Neuronal stem cell (in vitro differentiated cells): ENCODE measurements at regions not wholly inside any gene's neighbourhood (a gene's known extent, or its start where the extent isn't known, plus 50 kb on each side); places are given as distances from the start of the nearest gene placed in this dataset.
A peak's percentile ranks its signal among the peaks of the same experiment; 100 is the strongest.

Experiments
- DNase-seq: peaks from one replicate; pipeline ENCODE4 v3.0.0-alpha.2; 2013; ENCODE audit warnings: low spot score
- H2AFZ ChIP-seq: one replicate; pipeline ENCODE4 v1.6.1; 2013; ENCODE audit warnings: mild to moderate bottlenecking, low read length, inconsistent platforms
- H2AK5ac ChIP-seq: 2 replicates; pipeline ENCODE4 v1.6.1; 2013; ENCODE audit warnings: low read depth, mild to moderate bottlenecking, inconsistent platforms, low read length, moderate library complexity, mixed read lengths
- H2BK120ac ChIP-seq: 2 replicates; pipeline ENCODE4 v1.6.1; 2013; ENCODE audit warnings: low read depth, mild to moderate bottlenecking, inconsistent platforms, low read length, moderate library complexity, mixed read lengths
- H2BK12ac ChIP-seq: one replicate; pipeline ENCODE4 v1.6.1; 2013; ENCODE audit warnings: low read length, inconsistent platforms
- H2BK15ac ChIP-seq: 2 replicates; pipeline ENCODE4 v1.6.1; 2013; ENCODE audit warnings: mild to moderate bottlenecking, low read length, inconsistent platforms, mixed read lengths
- H2BK5ac ChIP-seq: one replicate; pipeline ENCODE4 v1.6.1; 2013; ENCODE audit warnings: inconsistent platforms, mild to moderate bottlenecking, low read length, moderate library complexity
- H3K14ac ChIP-seq: one replicate; pipeline ENCODE4 v1.6.1; 2013; ENCODE audit warnings: low read length, inconsistent platforms
- H3K18ac ChIP-seq: 2 replicates; pipeline ENCODE4 v1.6.1; 2013; ENCODE audit warnings: low read length, inconsistent platforms
- H3K23ac ChIP-seq: 2 replicates; pipeline ENCODE4 v1.6.1; 2013; ENCODE audit warnings: low read depth, mild to moderate bottlenecking, mixed read lengths, low read length, inconsistent platforms; ENCODE audit not compliant: poor library complexity
- H3K27ac ChIP-seq: replicated peaks from 3 replicates; pipeline ENCODE4 v1.5.1; 2013; ENCODE audit warnings: low read length, inconsistent platforms
- H3K27me3 ChIP-seq, 3 experiments: 2 replicates each; pipeline ENCODE4 v1.6.1; 2013; ENCODE audit warnings: low read length in 3 of 3, mild to moderate bottlenecking in 2 of 3, inconsistent platforms in 1 of 3, low read depth in 1 of 3, mixed read lengths in 1 of 3, moderate library complexity in 1 of 3; ENCODE audit not compliant: control insufficient read depth in 3 of 3, insufficient read depth in 3 of 3
- H3K36me3 ChIP-seq, 2 donors: replicated peaks in 1 of 2; 2 replicates each; pipeline ENCODE4 v1.6.1; 2013; ENCODE audit warnings: low read length in 2 of 2; ENCODE audit not compliant: control insufficient read depth in 2 of 2, insufficient read depth in 2 of 2
- H3K4ac ChIP-seq: 2 replicates; pipeline ENCODE4 v1.6.1; 2013; ENCODE audit warnings: inconsistent platforms, mild to moderate bottlenecking, low read length, moderate library complexity
- H3K4me1 ChIP-seq, 2 donors: 1 replicate in 1 of 2; 2 replicates in 1 of 2; pipeline ENCODE4 v1.6.1; 2013; ENCODE audit warnings: low read length in 2 of 2, low read depth in 1 of 2; ENCODE audit not compliant: control insufficient read depth in 2 of 2, insufficient read depth in 1 of 2
- H3K4me2 ChIP-seq: one replicate; pipeline ENCODE4 v1.6.1; 2013; ENCODE audit warnings: mild to moderate bottlenecking, low read length, inconsistent platforms; ENCODE audit not compliant: insufficient read depth, poor library complexity, severe bottlenecking
- H3K4me3 ChIP-seq, 2 donors: 2 replicates each; pipeline ENCODE4 v1.5.1; 2013; ENCODE audit warnings: low read length in 2 of 2, mild to moderate bottlenecking in 2 of 2, inconsistent platforms in 1 of 2, moderate library complexity in 1 of 2
- H3K79me1 ChIP-seq: one replicate; pipeline ENCODE4 v1.6.1; 2013; ENCODE audit warnings: low read depth, mild to moderate bottlenecking, inconsistent platforms, low read length, moderate library complexity
- H3K9ac ChIP-seq: one replicate; pipeline ENCODE4 v1.6.1; 2013; ENCODE audit warnings: mild to moderate bottlenecking, low read depth, low read length, inconsistent platforms; ENCODE audit not compliant: poor library complexity
- H3K9me3 ChIP-seq, 2 donors: replicated peaks in 1 of 2; 2 replicates each; pipeline versions ENCODE3 to v1.6.1; 2013; ENCODE audit warnings: low read length in 2 of 2, mild to moderate bottlenecking in 2 of 2, inconsistent platforms in 1 of 2, low read depth in 1 of 2, mixed read lengths in 1 of 2, moderate library complexity in 1 of 2; ENCODE audit not compliant: control insufficient read depth in 2 of 2, insufficient read depth in 1 of 2
- H4K8ac ChIP-seq: one replicate; pipeline ENCODE4 v1.6.1; 2013; ENCODE audit warnings: low read depth, mild to moderate bottlenecking, inconsistent platforms, low read length, moderate library complexity
- H4K91ac ChIP-seq: one replicate; pipeline ENCODE4 v1.6.1; 2013; ENCODE audit warnings: low read length, low read depth, mild to moderate bottlenecking, inconsistent platforms; ENCODE audit not compliant: poor library complexity
- WGBS, 2 donors: extraction: QIAGEN DNeasy Blood & Tissue Kit; methylation state at CpG; one replicate each; pipeline ENCODE4 v1.1.7; 2013; ENCODE audit warnings: missing lambda C conversion rate in 2 of 2, mixed read lengths in 1 of 2; ENCODE audit not compliant: insufficient read length in 2 of 2, insufficient replicate concordance in 1 of 2; ENCODE audit errors: extremely low coverage in 2 of 2; 5-methylcytosine and 5-hydroxymethylcytosine counted together

DNA sequence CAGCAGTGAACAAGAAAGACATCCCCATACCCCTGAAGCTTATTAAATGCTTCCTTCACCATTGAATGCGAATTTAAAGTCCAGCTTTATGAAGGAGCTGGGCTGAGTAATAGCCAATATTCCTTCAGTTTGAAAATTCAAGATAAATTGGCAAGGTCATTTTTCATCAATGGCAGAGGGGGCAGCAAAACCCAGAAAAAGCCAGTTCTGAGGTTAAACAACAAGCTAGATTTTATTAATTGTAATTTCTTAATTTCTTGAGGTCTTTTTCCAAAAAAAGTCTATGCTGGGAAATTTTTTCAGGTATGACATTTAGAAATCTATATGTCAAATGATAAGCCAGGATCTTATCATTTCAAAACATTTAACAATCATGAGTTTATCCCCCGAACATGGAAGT lies 808.9 kb downstream of the RPA4 start:
- H3K4me1 ChIP-seq, result no peaks in the 10 kb centered on the region
- H2BK12ac ChIP-seq, result no peak overlapping the region
- no CpG with 5 or more reads among the region's 2 CpGs for WGBS, 2 donors
- H3K9ac ChIP-seq, result no peak overlapping the region
- H3K27me3 ChIP-seq, result no peaks in the 10 kb centered on the region
- H3K9me3 ChIP-seq, result peaks cover 0 to 6% of the 10 kb centered on the region in 2 donors
- no peak overlapping the region for H3K4me3 ChIP-seq
- no peak overlapping the region for H3K27ac ChIP-seq
- no peak overlapping the region for H4K91ac ChIP-seq
- no peak overlapping the region for H3K18ac ChIP-seq
- no peak for DNase-seq
- H3K79me1 ChIP-seq, result no peaks in the 10 kb centered on the region
- H2BK120ac ChIP-seq, result no peak overlapping the region
- H3K4me2 ChIP-seq, result no peak overlapping the region
- H3K23ac ChIP-seq, result no peak overlapping the region
- H2AFZ ChIP-seq, result peak overlapping the region; percentile 56
- no peak overlapping the region for H4K8ac ChIP-seq
- no peak overlapping the region for H2BK15ac ChIP-seq
- no peak overlapping the region for H3K4ac ChIP-seq
- no peak overlapping the region for H3K14ac ChIP-seq
- no peak overlapping the region for H2BK5ac ChIP-seq
- H2AK5ac ChIP-seq, result no peak overlapping the region
- H3K36me3 ChIP-seq, result no peaks in the 10 kb centered on the region

DNA sequence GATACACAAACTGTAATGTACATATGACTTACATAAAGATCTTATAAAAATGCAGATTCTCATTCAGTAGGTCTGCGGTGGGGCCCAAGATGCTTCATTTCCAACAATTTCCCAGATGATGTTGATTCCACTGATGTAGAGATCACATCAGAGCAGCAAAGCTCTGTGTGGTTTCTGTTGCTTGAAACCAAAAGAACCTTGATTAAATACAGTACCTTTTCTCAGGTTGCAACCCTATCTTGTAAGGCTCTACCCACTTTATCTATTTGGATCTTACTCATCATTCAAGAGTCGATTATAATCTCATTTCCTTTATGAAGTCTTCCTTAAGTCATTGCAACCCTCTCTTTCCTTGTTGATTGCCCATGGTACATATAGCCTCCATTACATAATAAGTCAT lies 816.8 kb downstream of the RPA4 start:
- H3K4me2 ChIP-seq, result no peak overlapping the region
- no peak overlapping the region for H2AK5ac ChIP-seq
- H3K27me3 ChIP-seq, result no peaks in the 10 kb centered on the region
- H2BK15ac ChIP-seq, result no peak overlapping the region
- H3K79me1 ChIP-seq, result no peaks in the 10 kb centered on the region
- H2AFZ ChIP-seq, result no peak overlapping the region
- no peak overlapping the region for H4K91ac ChIP-seq
- DNase-seq, result no peak
- no peak overlapping the region for H2BK12ac ChIP-seq
- no peak overlapping the region for H2BK120ac ChIP-seq
- no peaks in the 10 kb centered on the region for H3K4me1 ChIP-seq
- no peak overlapping the region for H3K23ac ChIP-seq
- no CpG with 5 or more reads among the region's 2 CpGs for WGBS, 2 donors
- H3K9ac ChIP-seq, result no peak overlapping the region
- no peak overlapping the region for H3K14ac ChIP-seq
- H3K18ac ChIP-seq, result no peak overlapping the region
- H3K4me3 ChIP-seq, result no peak overlapping the region
- no peak overlapping the region for H2BK5ac ChIP-seq
- H3K9me3 ChIP-seq, result peaks cover 0 to 6% of the 10 kb centered on the region in 2 donors
- H3K4ac ChIP-seq, result no peak overlapping the region
- no peak overlapping the region for H4K8ac ChIP-seq
- no peak overlapping the region for H3K27ac ChIP-seq
- no peaks in the 10 kb centered on the region for H3K36me3 ChIP-seq

DNA sequence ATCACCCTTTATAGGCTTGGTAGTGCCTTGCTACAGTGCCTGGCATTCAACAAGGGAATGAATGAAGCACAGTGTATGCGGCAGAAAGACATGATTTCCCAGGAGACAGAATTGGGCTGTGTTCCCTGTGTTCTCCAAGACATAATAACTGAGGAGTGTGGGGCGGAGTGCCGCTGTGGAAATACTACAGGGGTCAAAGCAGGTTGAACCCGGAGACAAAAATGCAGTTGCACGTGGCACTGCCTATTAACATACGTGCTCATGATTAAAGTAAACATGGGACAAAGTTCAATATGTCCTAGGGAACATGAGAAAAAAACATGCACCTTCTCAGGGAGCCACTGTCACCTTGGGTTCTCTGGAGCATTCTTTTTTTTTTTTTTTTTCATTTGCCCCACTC lies 820.8 kb downstream of the RPA4 start:
- no peaks in the 10 kb centered on the region for H3K36me3 ChIP-seq
- H3K27ac ChIP-seq, result no peak overlapping the region
- no peak overlapping the region for H2AFZ ChIP-seq
- no peak overlapping the region for H3K9ac ChIP-seq
- H3K4me2 ChIP-seq, result no peak overlapping the region
- no peak overlapping the region for H3K14ac ChIP-seq
- no peaks in the 10 kb centered on the region for H3K4me1 ChIP-seq
- H2BK15ac ChIP-seq, result no peak overlapping the region
- WGBS, 2 donors, result no CpG with 5 or more reads among the region's 6 CpGs
- H3K9me3 ChIP-seq, result no peaks in the 10 kb centered on the region
- no peak overlapping the region for H3K23ac ChIP-seq
- no peak overlapping the region for H2BK120ac ChIP-seq
- H3K4ac ChIP-seq, result no peak overlapping the region
- H2BK5ac ChIP-seq, result no peak overlapping the region
- no peak overlapping the region for H2AK5ac ChIP-seq
- H3K79me1 ChIP-seq, result no peaks in the 10 kb centered on the region
- no peaks in the 10 kb centered on the region for H3K27me3 ChIP-seq
- no peak overlapping the region for H4K8ac ChIP-seq
- DNase-seq, result no peak
- H4K91ac ChIP-seq, result no peak overlapping the region
- H2BK12ac ChIP-seq, result no peak overlapping the region
- H3K4me3 ChIP-seq, result no peak overlapping the region
- no peak overlapping the region for H3K18ac ChIP-seq

DNA sequence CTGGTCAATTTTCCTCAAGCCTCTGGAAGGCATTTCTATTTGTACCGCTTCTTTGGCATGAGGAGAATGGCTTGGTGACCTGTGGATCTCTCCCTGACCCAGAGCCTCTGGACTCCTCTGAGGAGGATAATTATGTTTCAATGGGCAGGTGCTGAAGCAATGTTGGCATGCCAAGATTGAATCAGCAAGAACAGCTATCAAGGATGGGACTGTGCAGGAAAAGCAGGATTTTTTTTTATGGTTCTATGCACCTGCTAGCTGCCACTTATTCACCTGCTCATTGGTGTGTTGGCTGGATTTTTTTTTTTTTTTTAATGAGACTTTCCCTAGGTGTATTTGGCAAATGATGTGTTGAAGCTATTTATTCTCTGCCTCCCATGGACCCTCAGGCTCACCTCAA lies 821.2 kb downstream of the RPA4 start:
- H3K4me2 ChIP-seq, result no peak overlapping the region
- no peak overlapping the region for H2BK120ac ChIP-seq
- H3K4ac ChIP-seq, result no peak overlapping the region
- H3K36me3 ChIP-seq, result no peaks in the 10 kb centered on the region
- H3K4me1 ChIP-seq, result no peaks in the 10 kb centered on the region
- DNase-seq, result no peak
- WGBS, 2 donors, result no CpG with 5 or more reads among the region's 1 CpG
- no peak overlapping the region for H3K18ac ChIP-seq
- no peak overlapping the region for H3K23ac ChIP-seq
- no peaks in the 10 kb centered on the region for H3K9me3 ChIP-seq
- H3K79me1 ChIP-seq, result no peaks in the 10 kb centered on the region
- no peaks in the 10 kb centered on the region for H3K27me3 ChIP-seq
- H3K4me3 ChIP-seq, result no peak overlapping the region
- H2BK15ac ChIP-seq, result no peak overlapping the region
- H3K9ac ChIP-seq, result no peak overlapping the region
- H2BK12ac ChIP-seq, result no peak overlapping the region
- no peak overlapping the region for H3K27ac ChIP-seq
- no peak overlapping the region for H4K8ac ChIP-seq
- H2AK5ac ChIP-seq, result no peak overlapping the region
- H2BK5ac ChIP-seq, result no peak overlapping the region
- H4K91ac ChIP-seq, result no peak overlapping the region
- H3K14ac ChIP-seq, result no peak overlapping the region
- no peak overlapping the region for H2AFZ ChIP-seq
